ENCODE measurements at regions not wholly inside any gene's neighbourhood (a gene's known extent, or its start where the extent isn't known, plus 50 kb on each side); places are given as distances from the start of the nearest gene placed in this dataset.
"Not testable (repeated sequence)": the region's sequence is repeated elsewhere in the genome, so short reads cannot be mapped to it uniquely, and the experiment has no call there.

- no peak for DNase-seq
Measured at GRCh38 chr3:152104847-152105415, 163.8 kb upstream of the MBNL1 start.

GRCh38 chr3:152105446-152105845, 163.3 kb upstream of the MBNL1 start:
- no peak for DNase-seq

DNA sequence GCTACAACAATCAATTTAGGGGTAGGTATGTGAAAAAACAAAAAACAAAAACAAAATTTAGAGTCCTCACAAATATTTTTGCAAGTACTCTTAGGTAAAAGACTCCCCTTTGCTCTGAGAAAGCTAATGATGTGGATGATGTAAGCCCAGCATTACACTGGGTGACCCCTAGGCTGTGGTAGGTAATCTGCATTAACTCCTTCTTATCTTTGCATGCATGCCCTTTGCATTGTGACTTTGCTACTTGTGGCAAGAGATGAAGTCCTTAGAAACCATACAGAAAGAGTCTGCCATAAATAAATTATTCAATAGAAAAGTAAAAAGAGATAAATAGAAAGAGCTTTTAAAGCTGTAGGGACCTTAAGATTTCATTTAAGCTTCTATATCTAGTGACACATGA, 159.7 kb upstream of the MBNL1 start:
- DNase-seq, result no peak

- DNase-seq, result no peak
Measured at GRCh38 chr3:152113413-152113812, 155.3 kb upstream of the MBNL1 start.

- no peak for DNase-seq
Measured at GRCh38 chr3:152113992-152114651, 154.6 kb upstream of the MBNL1 start.

- DNase-seq, result no peak
Measured at GRCh38 chr3:152120601-152121269, 148.0 kb upstream of the MBNL1 start.

DNA sequence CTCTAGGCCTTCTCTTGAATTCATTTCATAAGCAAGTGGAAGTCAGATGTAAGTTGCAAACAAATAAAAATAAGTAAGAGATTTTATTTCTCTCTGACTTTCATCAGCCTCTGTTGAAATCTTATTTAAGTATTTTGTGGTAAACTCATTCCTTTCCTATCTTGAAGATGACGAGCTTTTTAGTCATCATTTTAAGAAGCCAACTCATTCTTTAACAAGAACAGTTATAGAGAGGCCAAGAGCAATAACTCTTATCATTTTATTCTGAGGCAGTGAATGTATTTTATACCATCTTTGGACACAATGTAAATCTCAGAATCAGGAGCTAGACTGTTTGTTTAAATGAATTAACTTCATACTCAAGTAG, 147.5 kb upstream of the MBNL1 start:
- no peak for DNase-seq

DNA sequence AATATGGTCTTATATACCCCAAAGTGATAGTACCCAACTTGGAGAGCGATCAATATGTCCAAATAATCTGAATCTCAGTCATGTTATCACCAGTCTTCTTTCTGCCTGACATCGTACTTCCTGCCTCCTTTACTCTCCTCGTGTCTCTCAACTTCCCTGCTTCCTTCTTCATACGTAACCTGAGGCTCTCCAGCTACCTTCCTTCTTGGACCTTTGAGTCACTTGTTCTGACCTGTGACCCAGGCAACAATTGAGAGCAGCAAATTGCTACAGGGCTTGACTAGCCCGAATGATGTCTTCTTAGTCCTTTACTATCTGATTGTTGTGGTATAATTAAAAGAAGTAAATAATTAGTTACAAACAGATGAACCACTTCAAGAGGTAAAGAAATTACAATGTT, 145.9 kb upstream of the MBNL1 start:
- DNase-seq, result no peak

DNA sequence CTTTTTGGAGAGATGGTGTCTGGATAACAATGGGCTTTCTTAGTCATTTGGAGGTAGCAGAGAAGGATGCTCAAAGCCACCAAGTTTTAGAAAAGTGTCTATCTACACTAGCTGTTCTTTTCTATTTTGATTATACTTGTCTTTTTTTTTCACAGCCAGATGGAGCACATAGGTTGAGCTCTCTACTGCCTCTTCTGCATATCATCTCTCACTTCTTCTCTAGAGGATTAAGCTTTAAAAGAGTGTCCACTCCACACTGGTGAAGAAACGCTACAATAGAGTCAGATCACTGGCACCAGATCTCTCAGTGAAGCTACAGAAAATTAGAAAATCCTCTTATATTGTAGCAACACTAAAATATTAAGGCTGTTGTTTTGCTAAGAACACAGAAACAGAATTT, 145.3 kb upstream of the MBNL1 start:
- DNase-seq, result no peak

DNA sequence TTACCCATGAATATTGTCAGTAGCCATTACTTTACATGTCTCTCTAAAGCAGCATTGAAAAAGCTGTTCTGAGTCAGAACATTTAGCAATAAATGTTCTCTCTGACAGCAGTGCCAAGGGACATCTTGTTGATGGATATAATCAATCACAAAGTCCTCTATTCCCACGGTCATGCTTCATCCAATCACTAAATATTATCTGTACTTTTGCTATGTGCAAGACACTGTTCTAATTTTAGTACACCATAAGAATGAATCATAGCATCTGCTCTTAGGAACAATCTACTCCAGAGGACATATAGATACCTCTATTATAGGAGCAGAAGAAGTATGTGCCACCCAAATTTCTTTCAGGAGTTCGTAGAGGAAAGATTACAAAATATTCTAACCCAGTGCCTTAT, 142.5 kb upstream of the MBNL1 start:
- DNase-seq, result no peak

- peak; percentile 31 for DNase-seq
Measured at GRCh38 chr3:152127058-152127457, 141.7 kb upstream of the MBNL1 start.

GRCh38 chr3:152128356-152128755, 140.4 kb upstream of the MBNL1 start:
- no peak for DNase-seq

GRCh38 chr3:152139651-152140050, 129.1 kb upstream of the MBNL1 start:
- DNase-seq, result no peak

GRCh38 chr3:152146461-152146860, 122.3 kb upstream of the MBNL1 start:
- no peak for DNase-seq

DNA sequence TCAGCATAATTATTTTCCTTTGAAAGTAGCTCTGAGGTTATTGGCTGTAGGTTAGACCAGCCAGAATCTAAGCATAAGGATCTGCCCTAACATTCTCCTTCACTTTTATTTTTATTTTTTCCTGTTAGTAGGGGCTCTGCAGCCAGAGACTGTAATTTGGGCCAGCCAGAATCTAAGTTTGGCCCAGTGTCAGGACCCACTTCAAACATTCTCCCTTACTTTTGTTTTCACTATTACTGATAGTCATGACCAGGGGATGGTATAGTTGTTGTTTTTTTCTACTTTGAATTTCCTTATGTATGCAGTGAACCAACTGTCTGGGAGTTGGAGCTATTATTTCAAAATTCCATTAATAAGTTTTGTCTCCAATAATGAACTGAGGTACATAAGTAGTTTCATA, 121.0 kb upstream of the MBNL1 start:
- DNase-seq, result no peak

DNA sequence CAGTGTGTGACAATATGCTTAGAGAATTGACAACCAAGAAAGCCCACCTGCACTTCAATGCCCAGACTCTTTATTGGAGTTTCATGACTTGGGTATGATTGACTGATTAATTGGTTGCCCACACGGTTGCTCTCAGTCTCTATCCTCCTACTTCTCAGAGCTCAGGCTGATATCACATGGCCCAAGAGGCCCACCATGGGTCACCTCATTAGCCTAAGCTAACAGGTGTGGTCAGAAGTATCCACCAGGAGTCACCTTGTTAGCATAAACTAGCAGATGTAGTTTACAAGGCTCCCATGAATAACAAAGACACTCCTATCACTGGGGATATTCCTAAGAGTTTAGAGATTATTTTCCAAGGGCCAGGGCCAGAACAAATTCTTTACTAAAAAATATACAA, 120.2 kb upstream of the MBNL1 start:
- DNase-seq, result no peak

GRCh38 chr3:152149832-152150231, 118.9 kb upstream of the MBNL1 start:
- DNase-seq, result no peak

DNA sequence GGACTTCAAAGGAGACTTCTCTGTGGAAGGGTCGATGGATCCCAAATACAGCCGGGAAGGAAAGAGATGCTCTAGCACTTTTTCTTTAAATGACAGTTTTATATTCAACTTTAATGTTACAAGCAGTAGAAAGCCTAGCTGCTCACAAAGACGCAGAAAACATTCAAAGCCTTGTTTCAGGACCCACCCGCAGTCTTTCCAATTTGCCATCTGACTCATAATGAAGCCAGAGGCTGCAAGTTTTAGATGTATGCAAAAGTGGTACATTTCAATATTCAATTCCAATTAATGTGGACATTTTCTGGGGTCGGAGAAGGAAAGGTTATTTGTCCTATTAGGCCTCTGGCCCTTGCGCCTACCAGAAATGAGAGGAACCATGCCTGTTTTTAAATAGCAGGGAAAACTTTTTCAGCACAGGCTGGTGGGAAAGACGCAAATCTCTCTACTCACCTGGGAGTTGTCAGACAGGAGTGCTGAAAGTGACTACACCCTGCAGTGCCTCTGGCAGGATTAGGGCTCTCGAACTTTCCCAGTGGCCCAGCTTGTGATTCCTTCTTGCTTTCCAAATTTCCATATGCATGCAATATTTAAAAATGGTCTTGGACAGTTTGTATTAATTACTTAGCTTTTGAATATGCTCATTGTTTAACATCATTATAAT, 117.4 kb upstream of the MBNL1 start:
- peak; percentile 30 for DNase-seq

GRCh38 chr3:152151877-152152765, 116.6 kb upstream of the MBNL1 start:
- not testable (repeated sequence) for DNase-seq

DNA sequence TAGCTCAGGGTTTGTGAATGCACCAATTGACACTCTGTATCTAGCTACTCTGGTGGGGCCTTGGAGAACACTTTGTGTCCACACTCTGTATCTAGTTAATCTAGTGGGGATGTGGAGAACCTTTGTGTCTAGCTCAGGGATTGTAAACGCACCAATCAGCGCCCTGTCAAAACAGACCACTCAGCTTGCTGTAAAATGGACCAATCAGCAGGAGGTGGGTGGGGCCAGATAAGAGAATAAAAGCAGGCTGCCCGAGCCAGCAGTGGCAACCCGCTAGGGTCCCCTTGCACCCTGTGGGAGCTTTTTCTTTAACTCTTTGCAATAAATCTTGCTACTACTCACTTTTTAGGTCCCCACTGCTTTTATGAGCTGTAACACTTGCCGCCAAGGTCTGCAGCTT, 115.6 kb upstream of the MBNL1 start:
- not testable (repeated sequence) for DNase-seq

GRCh38 chr3:152155246-152156020, 113.3 kb upstream of the MBNL1 start:
- no peak for DNase-seq

DNA sequence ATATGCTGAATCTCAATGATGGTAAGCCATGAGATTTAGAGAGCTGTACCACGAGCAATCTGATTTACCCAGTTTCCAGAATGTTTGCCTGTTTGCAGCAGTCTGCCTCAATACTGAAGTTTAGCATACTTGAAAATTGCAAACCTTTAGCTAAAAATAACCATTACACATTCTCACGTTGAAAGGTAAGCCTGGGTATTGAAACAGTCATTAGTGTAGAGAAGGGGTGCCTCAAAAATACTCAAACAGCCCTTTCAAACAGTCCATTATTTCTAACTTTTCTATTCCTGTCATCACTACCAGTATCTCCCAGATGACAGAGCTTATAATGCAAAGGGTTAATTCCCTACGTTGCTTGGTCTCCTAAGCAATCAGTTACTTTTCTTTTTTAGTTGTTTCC, 111.8 kb upstream of the MBNL1 start:
- no peak for DNase-seq

Data from stimulated activated CD4-positive, alpha-beta T cell treated with anti-CD3 and anti-CD28 coated beads, Interleukin-15, amount 100 ng/mL, for 24 hours (primary cell).